Activated T-helper 1 cell treated with anti-CD3 and anti-CD28 coated beads, Interleukin-12 subunit alpha, Interleukin-12 subunit beta, Interleukin-2, Interleukin-4 antibody, amounts not matched to agents 30 ng/mL and 10 ng/mL and 1 ng/mL, durations not matched to agents 14 hours and 24 hours and 36 hours (primary cell): ENCODE measurements at regions not wholly inside any gene's neighbourhood (a gene's known extent, or its start where the extent isn't known, plus 50 kb on each side); places are given as distances from the start of the nearest gene placed in this dataset.

Experiments
- DNase-seq: peaks from one replicate; pipeline ENCODE4 v3.0.0; 2021; ENCODE audit warnings: low spot score
- H3K27ac Mint-ChIP-seq: one replicate; pipeline ENCODE4 v1.8.0; 2021; ENCODE audit warnings: mild to moderate bottlenecking, mixed read lengths
- H3K27me3 Mint-ChIP-seq: one replicate; pipeline ENCODE4 v1.8.0; 2022; ENCODE audit warnings: mild to moderate bottlenecking, moderate library complexity, mixed read lengths; ENCODE audit not compliant: insufficient read depth
- H3K36me3 Mint-ChIP-seq: one replicate; pipeline ENCODE4 v1.8.0; 2021; ENCODE audit warnings: low read depth, mixed read lengths
- H3K4me1 Mint-ChIP-seq: one replicate; pipeline ENCODE4 v1.8.0; 2021; ENCODE audit warnings: low read depth, mixed read lengths
- H3K4me3 Mint-ChIP-seq: one replicate; pipeline ENCODE4 v1.8.0; 2021; ENCODE audit warnings: mild to moderate bottlenecking, moderate library complexity, mixed read lengths
- H3K9me3 Mint-ChIP-seq: one replicate; pipeline ENCODE4 v1.8.0; 2021; ENCODE audit warnings: mixed read lengths
- intact Hi-C: fragments of 100-400 bp; cut with micrococcal nuclease; formaldehyde crosslinking; loops from one replicate; pipeline ENCODE4 v1.15.1; 2024

- H3K36me3 Mint-ChIP-seq: no peaks in the 10 kb centered on the region
- no peak overlapping the region for H3K27ac Mint-ChIP-seq
- peaks cover 2% of the 10 kb centered on the region for H3K27me3 Mint-ChIP-seq
- no peak for DNase-seq
- peaks cover 14% of the 10 kb centered on the region for H3K4me1 Mint-ChIP-seq
- H3K9me3 Mint-ChIP-seq: no peaks in the 10 kb centered on the region
- no peak overlapping the region for H3K4me3 Mint-ChIP-seq
- intact Hi-C loops: no loop called here
Measured at GRCh38 chr5:36355516-36355915, 53.8 kb upstream of the RANBP3L start.

DNA sequence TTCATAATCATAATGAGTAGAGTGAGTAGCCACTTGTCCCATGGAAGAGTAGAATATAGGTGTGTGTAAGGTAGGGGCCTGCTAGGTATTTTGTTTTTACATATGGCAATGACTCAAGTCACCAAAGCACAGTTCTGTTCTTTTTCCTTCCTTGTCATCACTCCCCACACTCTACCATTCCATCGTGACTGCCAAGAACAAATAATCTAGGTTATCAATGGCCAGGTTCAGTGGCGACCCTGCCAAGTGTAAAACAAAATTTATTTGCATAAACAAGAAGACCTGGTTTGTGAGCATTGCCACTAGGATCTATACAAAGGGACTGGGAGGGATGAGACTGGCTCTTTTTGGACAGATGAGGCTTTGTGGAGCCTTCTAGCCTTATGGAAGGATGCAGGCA, 55.2 kb upstream of the RANBP3L start:
- intact Hi-C loops: no loop called here
- Mint-ChIP-seq H3K9me3 (no peaks in the 10 kb centered on the region), H3K4me1 (peaks cover 17% of the 10 kb centered on the region), H3K36me3 (no peaks in the 10 kb centered on the region), H3K27ac (no peak overlapping the region), H3K4me3 (no peak overlapping the region), H3K27me3 (no peaks in the 10 kb centered on the region)
- no peak for DNase-seq

- no peak for DNase-seq
- H3K4me3 Mint-ChIP-seq: no peak overlapping the region
- no peaks in the 10 kb centered on the region for H3K27me3 Mint-ChIP-seq
- H3K4me1 Mint-ChIP-seq: peaks cover 17% of the 10 kb centered on the region
- no peak overlapping the region for H3K27ac Mint-ChIP-seq
- intact Hi-C loops: no loop called here
- no peaks in the 10 kb centered on the region for H3K9me3 Mint-ChIP-seq
- H3K36me3 Mint-ChIP-seq: no peaks in the 10 kb centered on the region
Measured at GRCh38 chr5:36357391-36357975, 55.8 kb upstream of the RANBP3L start.

DNA sequence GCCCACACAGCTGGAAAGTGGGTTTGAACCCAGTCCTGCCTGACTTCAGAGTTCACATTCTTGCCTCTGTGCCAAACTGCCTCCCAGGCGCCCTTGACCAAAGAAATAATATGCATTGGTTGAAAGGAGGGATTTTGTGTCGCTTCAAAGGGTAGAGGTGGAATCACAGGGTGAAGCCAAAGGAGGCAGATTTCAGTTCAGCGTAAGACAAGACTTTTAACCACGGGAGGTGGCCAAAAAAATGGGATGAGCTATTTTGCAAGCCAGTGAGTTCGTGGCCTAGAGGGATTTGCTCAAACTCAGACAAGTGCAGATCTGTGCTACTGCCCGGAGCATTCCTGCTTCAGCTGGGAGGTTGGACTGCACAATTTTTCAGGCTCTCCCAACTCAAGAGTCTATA, 57.6 kb upstream of the RANBP3L start:
- H3K4me1 Mint-ChIP-seq: peaks cover 17% of the 10 kb centered on the region
- no peak for DNase-seq
- no peaks in the 10 kb centered on the region for H3K9me3 Mint-ChIP-seq
- no peaks in the 10 kb centered on the region for H3K27me3 Mint-ChIP-seq
- no peak overlapping the region for H3K4me3 Mint-ChIP-seq
- no peaks in the 10 kb centered on the region for H3K36me3 Mint-ChIP-seq
- no peak overlapping the region for H3K27ac Mint-ChIP-seq
- intact Hi-C loops: no loop called here

DNA sequence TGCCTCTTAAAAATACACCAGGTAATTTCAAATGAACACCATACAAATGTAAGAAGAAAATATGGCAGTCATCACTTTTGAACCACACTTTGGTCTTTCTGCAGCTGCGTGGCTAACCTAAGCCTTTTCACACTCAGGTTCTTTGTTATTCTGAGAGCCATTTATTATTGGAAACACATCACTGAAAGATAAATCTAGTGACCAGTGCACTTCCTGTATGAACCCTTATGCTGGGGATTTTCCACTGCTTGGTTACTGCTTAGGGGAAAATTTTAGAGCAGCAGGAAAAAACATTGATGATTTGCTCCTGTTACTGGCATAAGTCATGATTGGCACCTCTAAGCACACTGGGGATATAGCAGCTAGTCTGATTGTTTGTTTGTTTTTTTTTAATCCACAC, 58.6 kb upstream of the RANBP3L start:
- Mint-ChIP-seq H3K9me3 (no peaks in the 10 kb centered on the region), H3K4me1 (peaks cover 17% of the 10 kb centered on the region), H3K27me3 (no peaks in the 10 kb centered on the region), H3K36me3 (no peaks in the 10 kb centered on the region), H3K4me3 (no peak overlapping the region), H3K27ac (peak overlapping the region; percentile 14)
- intact Hi-C loops: loop anchor here (5.0 kb wide), 1 partner anchor 118 kb away; the partner anchor contains the start of gene NADK2
- no peak for DNase-seq

DNA sequence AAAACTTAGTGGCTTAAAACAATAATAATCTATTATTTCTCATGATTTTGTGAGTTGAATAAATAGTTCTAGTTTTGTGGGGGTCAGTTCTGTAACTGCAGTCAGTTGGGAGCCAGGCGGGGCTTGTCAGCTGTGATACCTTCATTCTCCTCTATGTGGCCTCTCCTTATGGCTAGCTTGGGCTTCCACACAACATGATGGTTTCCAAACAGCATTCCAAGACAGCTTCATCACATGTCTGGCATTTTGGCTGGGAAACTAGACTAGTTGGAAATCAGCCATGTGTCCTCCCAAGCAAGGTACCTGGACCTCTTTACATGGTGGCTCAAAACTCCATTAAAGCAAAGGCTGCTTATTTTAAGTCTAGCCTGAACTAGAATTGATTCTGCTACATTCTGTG, 61.4 kb upstream of the RANBP3L start:
- Mint-ChIP-seq H3K27me3 (no peaks in the 10 kb centered on the region), H3K27ac (no peak overlapping the region), H3K4me1 (peaks cover 17% of the 10 kb centered on the region), H3K9me3 (no peaks in the 10 kb centered on the region), H3K4me3 (no peak overlapping the region), H3K36me3 (no peaks in the 10 kb centered on the region)
- DNase-seq: no peak
- intact Hi-C loops: loop anchor here (5.0 kb wide), 1 partner anchor 121 kb away; the partner anchor contains the start of gene NADK2

DNA sequence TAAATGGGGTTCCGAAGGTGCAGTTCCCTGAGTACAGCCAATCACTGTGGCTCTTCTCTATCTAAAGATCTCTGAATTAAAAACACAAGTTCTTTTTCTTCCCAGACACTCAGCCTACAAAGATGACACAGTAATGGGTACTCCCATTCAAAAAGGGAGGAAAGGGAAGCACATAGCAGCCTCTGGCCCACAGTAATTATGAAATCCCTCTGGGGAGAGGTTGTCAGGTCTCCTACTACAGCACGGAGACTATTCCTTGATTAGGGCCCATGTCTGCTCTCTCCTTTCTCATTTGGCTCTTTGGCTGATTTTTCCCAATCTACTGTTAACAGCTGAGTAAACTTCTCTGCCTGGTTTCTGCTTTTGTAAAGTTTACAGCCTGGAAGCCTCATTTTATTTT, 62.0 kb upstream of the RANBP3L start:
- intact Hi-C loops: loop anchor here (5.0 kb wide), 1 partner anchor 121 kb away; the partner anchor contains the start of gene NADK2
- Mint-ChIP-seq H3K27me3 (no peaks in the 10 kb centered on the region), H3K27ac (no peak overlapping the region), H3K4me3 (no peak overlapping the region), H3K9me3 (no peaks in the 10 kb centered on the region), H3K36me3 (no peaks in the 10 kb centered on the region), H3K4me1 (peaks cover 17% of the 10 kb centered on the region)
- DNase-seq: no peak

- no peak overlapping the region for H3K4me3 Mint-ChIP-seq
- intact Hi-C loops: loop anchor here (5.0 kb wide), 1 partner anchor 122 kb away; the partner anchor contains the start of gene NADK2
Measured at GRCh38 chr5:36364473-36364872, 62.8 kb upstream of the RANBP3L start.

DNA sequence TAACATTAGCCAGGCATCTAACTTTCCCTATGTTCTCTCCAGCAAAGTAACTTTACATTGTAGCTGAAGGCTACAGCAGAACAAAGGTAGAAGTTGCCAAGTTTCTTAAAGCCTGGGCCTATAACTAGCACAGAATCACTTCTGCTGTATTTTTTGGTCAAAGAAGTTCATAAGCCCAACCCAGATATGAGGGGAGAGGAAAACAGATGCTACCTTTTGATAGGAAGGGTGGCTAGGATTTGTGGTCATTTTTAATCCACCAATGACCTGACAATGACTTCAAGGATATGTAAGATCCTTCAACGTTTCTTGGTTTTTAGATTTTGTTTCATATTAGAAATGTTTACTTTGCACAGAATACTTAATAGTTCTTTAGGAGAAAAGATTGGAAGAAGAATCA, 64.2 kb upstream of the RANBP3L start:
- Mint-ChIP-seq H3K27ac (no peak overlapping the region), H3K4me3 (no peak overlapping the region), H3K4me1 (no peaks in the 10 kb centered on the region), H3K36me3 (no peaks in the 10 kb centered on the region), H3K27me3 (no peaks in the 10 kb centered on the region), H3K9me3 (peaks cover 6% of the 10 kb centered on the region)
- no peak for DNase-seq
- intact Hi-C loops: no loop called here

More at GRCh38 chr5:36364473-36364872, 62.8 kb upstream of the RANBP3L start:
- Mint-ChIP-seq H3K36me3 (no peaks in the 10 kb centered on the region), H3K9me3 (no peaks in the 10 kb centered on the region), H3K27me3 (no peaks in the 10 kb centered on the region), H3K4me1 (peaks cover 13% of the 10 kb centered on the region), H3K27ac (no peak overlapping the region)
- DNase-seq: no peak

- Mint-ChIP-seq H3K9me3 (peaks cover 6% of the 10 kb centered on the region), H3K27me3 (no peaks in the 10 kb centered on the region), H3K4me1 (no peaks in the 10 kb centered on the region), H3K4me3 (no peak overlapping the region), H3K36me3 (no peaks in the 10 kb centered on the region), H3K27ac (no peak overlapping the region)
- no peak for DNase-seq
- intact Hi-C loops: no loop called here
Measured at GRCh38 chr5:36366883-36367282, 65.2 kb upstream of the RANBP3L start.

DNA sequence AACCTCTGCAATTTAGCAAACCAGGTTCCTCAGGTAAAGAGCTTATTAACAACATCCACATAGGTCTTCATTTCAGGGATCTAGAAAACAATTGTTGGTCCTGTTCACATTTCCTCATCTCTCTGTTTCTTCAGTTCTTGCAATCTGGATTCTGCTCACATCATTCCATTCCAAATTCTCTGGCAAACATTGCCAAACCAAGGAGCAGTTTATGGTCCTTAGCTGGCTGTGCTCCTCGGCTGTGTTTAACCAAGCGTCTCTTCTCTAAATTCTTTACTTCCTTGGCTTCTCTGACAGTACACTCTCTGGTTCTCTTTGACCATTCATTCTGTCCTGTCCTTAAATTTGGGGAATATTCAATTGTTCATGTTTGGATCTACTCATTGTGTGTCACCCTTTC, 65.8 kb upstream of the RANBP3L start:
- H3K27me3 Mint-ChIP-seq: no peaks in the 10 kb centered on the region
- no peak for DNase-seq
- H3K27ac Mint-ChIP-seq: no peak overlapping the region
- peaks cover 6% of the 10 kb centered on the region for H3K9me3 Mint-ChIP-seq
- intact Hi-C loops: no loop called here
- no peak overlapping the region for H3K4me3 Mint-ChIP-seq
- no peaks in the 10 kb centered on the region for H3K36me3 Mint-ChIP-seq
- H3K4me1 Mint-ChIP-seq: no peaks in the 10 kb centered on the region

DNA sequence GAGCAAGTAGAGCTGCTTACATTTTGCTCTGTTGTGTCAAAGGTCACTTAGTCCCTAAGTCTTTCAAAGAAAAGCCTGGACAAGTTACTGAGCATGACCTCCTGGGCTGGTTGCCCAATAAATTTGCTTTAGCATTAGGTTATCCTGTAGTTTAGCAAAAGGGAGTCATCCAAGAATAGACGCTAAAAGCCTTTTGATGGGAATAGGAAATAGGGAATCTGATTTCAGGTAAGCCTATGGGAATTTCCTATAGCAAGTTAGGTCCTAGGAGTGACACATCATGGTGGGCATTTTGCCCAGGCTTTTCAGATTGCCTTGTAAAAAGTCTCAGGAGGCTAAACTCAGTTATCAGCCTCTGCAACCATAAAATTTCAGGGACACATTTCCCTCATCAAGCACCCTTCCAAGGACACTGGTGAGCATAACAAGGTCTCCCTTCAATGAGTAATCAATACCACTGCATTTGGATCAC, 67.6 kb upstream of the RANBP3L start:
- Mint-ChIP-seq H3K9me3 (peaks cover 6% of the 10 kb centered on the region), H3K27me3 (peaks cover 1% of the 10 kb centered on the region), H3K4me1 (no peaks in the 10 kb centered on the region), H3K27ac (no peak overlapping the region), H3K4me3 (no peak overlapping the region), H3K36me3 (no peaks in the 10 kb centered on the region)
- intact Hi-C loops: no loop called here
- DNase-seq: no peak

- H3K27ac Mint-ChIP-seq: no peak overlapping the region
- H3K27me3 Mint-ChIP-seq: peaks cover 1% of the 10 kb centered on the region
- no peaks in the 10 kb centered on the region for H3K4me1 Mint-ChIP-seq
- DNase-seq: no peak
- peaks cover 6% of the 10 kb centered on the region for H3K9me3 Mint-ChIP-seq
- H3K4me3 Mint-ChIP-seq: no peak overlapping the region
- no peaks in the 10 kb centered on the region for H3K36me3 Mint-ChIP-seq
- intact Hi-C loops: no loop called here
Measured at GRCh38 chr5:36370073-36370472, 68.4 kb upstream of the RANBP3L start.

- intact Hi-C loops: no loop called here
- no peaks in the 10 kb centered on the region for H3K4me1 Mint-ChIP-seq
- H3K4me3 Mint-ChIP-seq: no peak overlapping the region
- H3K9me3 Mint-ChIP-seq: peaks cover 6% of the 10 kb centered on the region
- no peak for DNase-seq
- H3K36me3 Mint-ChIP-seq: no peaks in the 10 kb centered on the region
- H3K27me3 Mint-ChIP-seq: peaks cover 1% of the 10 kb centered on the region
- no peak overlapping the region for H3K27ac Mint-ChIP-seq
Measured at GRCh38 chr5:36371366-36371765, 69.7 kb upstream of the RANBP3L start.
